ENCODE measurements at regions not wholly inside any gene's neighbourhood (a gene's known extent, or its start where the extent isn't known, plus 50 kb on each side); places are given as distances from the start of the nearest gene placed in this dataset.

GRCh38 chr3:27623085-27623753 lies 98.9 kb downstream of the EOMES start (continued):
- no peak for TF ChIP-seq USF2 (IDR thresholded peaks at IDR 0.05; ENCODE audit: low read depth, low read length)
- no peak for TF ChIP-seq USF2 (CRISPR knock-in tag; IDR thresholded peaks at IDR 0.05; ENCODE audit: borderline replicate concordance)
- TF ChIP-seq FOSL2 (CRISPR knock-in tag; IDR thresholded peaks at IDR 0.05) = peak; percentile 76
- peak in 1 of 2 experiments; percentile 84; a peak in 2 of 4 replicates for TF ChIP-seq EP300 (IDR thresholded peaks at IDR 0.05; ENCODE audit: low read depth in 2 of 2, low read length in 2 of 2)
- peak; percentile 81 for TF ChIP-seq EP300 (CRISPR knock-in tag; IDR thresholded peaks at IDR 0.05; ENCODE audit: borderline replicate concordance)
- no peak for TF ChIP-seq PHB2 (IDR thresholded peaks at IDR 0.05; ENCODE audit: partially characterized antibody)
- TF ChIP-seq ZNF343 (CRISPR knock-in tag; IDR thresholded peaks at IDR 0.05) = no peak
- no peak for TF ChIP-seq SP4 (CRISPR knock-in tag; IDR thresholded peaks at IDR 0.05)
- TF ChIP-seq HNF4A (CRISPR knock-in tag; IDR thresholded peaks at IDR 0.05) = peak; percentile 86
- no peak for TF ChIP-seq ZNF850 (CRISPR knock-in tag; conservative IDR thresholded peaks at IDR 0.05)
- no peak for TF ChIP-seq MTF2 (CRISPR knock-in tag; IDR thresholded peaks at IDR 0.05; ENCODE audit: borderline replicate concordance)
- no peak for TF ChIP-seq ZNF737 (CRISPR knock-in tag; IDR thresholded peaks at IDR 0.05; ENCODE audit: borderline replicate concordance)
- no peak for TF ChIP-seq ZNF746 (CRISPR knock-in tag; IDR thresholded peaks at IDR 0.05)
- TF ChIP-seq PAXIP1 (CRISPR knock-in tag; conservative IDR thresholded peaks at IDR 0.05) = peak; percentile 93
- TF ChIP-seq PHF5A (CRISPR knock-in tag; IDR thresholded peaks at IDR 0.05; ENCODE audit: low read depth, unreplicated experiment) = no peak
- no peak; the same call in 1 of the 2 replicates for TF ChIP-seq ARNTL (CRISPR knock-in tag; IDR thresholded peaks at IDR 0.05)
- TF ChIP-seq GLMP (CRISPR knock-in tag; IDR thresholded peaks at IDR 0.05; ENCODE audit: borderline replicate concordance) = no peak
- TF ChIP-seq IKZF4 (CRISPR knock-in tag; IDR thresholded peaks at IDR 0.05; ENCODE audit: borderline replicate concordance, low read depth, not compliant biosample characterization) = no peak
- no peak for TF ChIP-seq NFE2 (CRISPR knock-in tag; IDR thresholded peaks at IDR 0.05)
- no peak for TF ChIP-seq TFDP2 (CRISPR knock-in tag; IDR thresholded peaks at IDR 0.05)
- no peak for TF ChIP-seq CENPT (CRISPR knock-in tag; IDR thresholded peaks at IDR 0.05; ENCODE audit: low read depth)
- TF ChIP-seq MED1 (CRISPR knock-in tag; IDR thresholded peaks at IDR 0.05) = peak; percentile 85
- no peak for TF ChIP-seq ZBTB42 (CRISPR knock-in tag; IDR thresholded peaks at IDR 0.05)
- peak; percentile 50; the same call in 1 of the 2 replicates for TF ChIP-seq PITX1 (CRISPR knock-in tag; IDR thresholded peaks at IDR 0.05)
